ENCODE measurements at regions not wholly inside any gene's neighbourhood (a gene's known extent, or its start where the extent isn't known, plus 50 kb on each side); places are given as distances from the start of the nearest gene placed in this dataset.

DNA sequence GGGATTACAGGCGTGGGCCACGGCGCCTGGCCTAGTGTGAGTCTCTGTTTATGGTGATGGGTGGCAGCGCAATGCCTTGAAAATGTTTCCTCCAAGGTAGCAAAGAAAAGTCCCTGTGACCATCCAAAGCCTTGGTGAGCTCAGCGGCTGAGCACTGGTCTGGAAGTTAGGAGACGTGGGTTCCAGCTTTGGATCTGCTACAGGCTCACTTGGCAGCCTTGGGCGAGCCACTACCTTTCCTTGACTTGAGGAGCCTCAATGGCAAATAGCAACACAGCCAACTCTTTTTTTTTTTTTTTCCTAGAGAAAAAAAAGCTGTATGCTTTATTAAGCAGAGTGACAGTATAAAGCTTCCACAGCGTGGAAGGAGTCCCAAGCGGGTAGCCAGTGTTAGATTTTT, 61.3 kb upstream of the RASD2 start:
- Histone ChIP-seq H3K27me3 (ENCODE audit: insufficient read depth, low read depth, low read length) (no peaks in the 10 kb centered on the region), H3K9me2 (ENCODE audit: insufficient read depth, low read length) (no peaks in the 10 kb centered on the region), H3K36me3 (ENCODE audit: insufficient read depth, low read length) (no peaks in the 10 kb centered on the region), H4K20me1 (ENCODE audit: insufficient read depth) (no peaks in the 10 kb centered on the region), H3K9me3 (ENCODE audit: low read length) (no peaks in the 10 kb centered on the region), H2AFZ (ENCODE audit: low read depth, low read length) (no peak overlapping the region), H3K9ac (ENCODE audit: low read length) (no peak overlapping the region), H3K79me2 (replicated peaks; ENCODE audit: insufficient read depth, low read length) (no peaks in the 10 kb centered on the region), H3K4me2 (ENCODE audit: low read length) (no peak overlapping the region), H3K27ac (ENCODE audit: low read length) (peak overlapping the region; percentile 37), H3F3A (ENCODE audit: insufficient read depth, low read length, poor library complexity, severe bottlenecking) (no peaks in the 10 kb centered on the region), H3K4me3 (ENCODE audit: low read length) (no peak overlapping the region)
- TF ChIP-seq, protein P1, sequence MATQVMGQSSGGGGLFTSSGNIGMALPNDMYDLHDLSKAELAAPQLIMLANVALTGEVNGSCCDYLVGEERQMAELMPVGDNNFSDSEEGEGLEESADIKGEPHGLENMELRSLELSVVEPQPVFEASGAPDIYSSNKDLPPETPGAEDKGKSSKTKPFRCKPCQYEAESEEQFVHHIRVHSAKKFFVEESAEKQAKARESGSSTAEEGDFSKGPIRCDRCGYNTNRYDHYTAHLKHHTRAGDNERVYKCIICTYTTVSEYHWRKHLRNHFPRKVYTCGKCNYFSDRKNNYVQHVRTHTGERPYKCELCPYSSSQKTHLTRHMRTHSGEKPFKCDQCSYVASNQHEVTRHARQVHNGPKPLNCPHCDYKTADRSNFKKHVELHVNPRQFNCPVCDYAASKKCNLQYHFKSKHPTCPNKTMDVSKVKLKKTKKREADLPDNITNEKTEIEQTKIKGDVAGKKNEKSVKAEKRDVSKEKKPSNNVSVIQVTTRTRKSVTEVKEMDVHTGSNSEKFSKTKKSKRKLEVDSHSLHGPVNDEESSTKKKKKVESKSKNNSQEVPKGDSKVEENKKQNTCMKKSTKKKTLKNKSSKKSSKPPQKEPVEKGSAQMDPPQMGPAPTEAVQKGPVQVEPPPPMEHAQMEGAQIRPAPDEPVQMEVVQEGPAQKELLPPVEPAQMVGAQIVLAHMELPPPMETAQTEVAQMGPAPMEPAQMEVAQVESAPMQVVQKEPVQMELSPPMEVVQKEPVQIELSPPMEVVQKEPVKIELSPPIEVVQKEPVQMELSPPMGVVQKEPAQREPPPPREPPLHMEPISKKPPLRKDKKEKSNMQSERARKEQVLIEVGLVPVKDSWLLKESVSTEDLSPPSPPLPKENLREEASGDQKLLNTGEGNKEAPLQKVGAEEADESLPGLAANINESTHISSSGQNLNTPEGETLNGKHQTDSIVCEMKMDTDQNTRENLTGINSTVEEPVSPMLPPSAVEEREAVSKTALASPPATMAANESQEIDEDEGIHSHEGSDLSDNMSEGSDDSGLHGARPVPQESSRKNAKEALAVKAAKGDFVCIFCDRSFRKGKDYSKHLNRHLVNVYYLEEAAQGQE (IDR thresholded peaks at IDR 0.05; ENCODE audit: borderline replicate concordance) = no peak
- no peak for TF ChIP-seq POLR2AphosphoS5 (IDR thresholded peaks at IDR 0.05)
- no peak for TF ChIP-seq MXI1 (conservative IDR thresholded peaks at IDR 0.05; ENCODE audit: poor library complexity, severe bottlenecking)
- no peak for TF ChIP-seq EP300 (conservative IDR thresholded peaks at IDR 0.05; ENCODE audit: poor library complexity, severe bottlenecking)
- TF ChIP-seq, protein P2, sequence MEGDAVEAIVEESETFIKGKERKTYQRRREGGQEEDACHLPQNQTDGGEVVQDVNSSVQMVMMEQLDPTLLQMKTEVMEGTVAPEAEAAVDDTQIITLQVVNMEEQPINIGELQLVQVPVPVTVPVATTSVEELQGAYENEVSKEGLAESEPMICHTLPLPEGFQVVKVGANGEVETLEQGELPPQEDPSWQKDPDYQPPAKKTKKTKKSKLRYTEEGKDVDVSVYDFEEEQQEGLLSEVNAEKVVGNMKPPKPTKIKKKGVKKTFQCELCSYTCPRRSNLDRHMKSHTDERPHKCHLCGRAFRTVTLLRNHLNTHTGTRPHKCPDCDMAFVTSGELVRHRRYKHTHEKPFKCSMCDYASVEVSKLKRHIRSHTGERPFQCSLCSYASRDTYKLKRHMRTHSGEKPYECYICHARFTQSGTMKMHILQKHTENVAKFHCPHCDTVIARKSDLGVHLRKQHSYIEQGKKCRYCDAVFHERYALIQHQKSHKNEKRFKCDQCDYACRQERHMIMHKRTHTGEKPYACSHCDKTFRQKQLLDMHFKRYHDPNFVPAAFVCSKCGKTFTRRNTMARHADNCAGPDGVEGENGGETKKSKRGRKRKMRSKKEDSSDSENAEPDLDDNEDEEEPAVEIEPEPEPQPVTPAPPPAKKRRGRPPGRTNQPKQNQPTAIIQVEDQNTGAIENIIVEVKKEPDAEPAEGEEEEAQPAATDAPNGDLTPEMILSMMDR (IDR thresholded peaks at IDR 0.05; ENCODE audit: poor library complexity, severe bottlenecking) = no peak
- no peak for TF ChIP-seq RAD21 (conservative IDR thresholded peaks at IDR 0.05)

DNA sequence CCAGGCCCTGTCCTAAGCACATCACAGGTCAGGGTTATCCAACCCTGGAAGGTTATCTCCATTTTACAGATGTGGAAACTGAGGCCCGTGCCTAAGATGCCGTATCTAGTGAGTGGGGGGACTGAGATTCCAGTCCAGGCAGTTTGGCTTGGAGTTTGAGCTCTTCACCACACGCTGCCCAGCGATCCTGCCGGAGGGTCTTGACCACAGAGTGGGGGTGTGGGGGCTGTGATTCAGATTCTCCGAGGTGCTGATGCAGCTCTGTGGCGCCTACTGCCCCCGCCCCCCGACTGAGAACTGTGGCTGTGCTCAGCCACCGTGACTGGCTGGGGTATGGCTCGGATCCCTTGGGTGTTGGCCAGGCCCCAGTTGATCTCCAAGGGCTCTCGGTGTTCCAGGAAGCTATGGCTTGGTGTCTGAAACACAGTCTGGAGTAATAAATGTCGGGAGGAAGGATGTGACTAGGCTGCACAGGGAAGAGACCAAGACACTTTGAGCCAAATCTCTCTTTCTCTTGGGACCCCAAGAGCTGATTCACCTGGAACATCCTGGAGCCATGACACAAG, 60.6 kb upstream of the RASD2 start:
- no peak overlapping the region for H2AFZ ChIP-seq (ENCODE audit: low read depth, low read length)
- TF ChIP-seq RAD21 (conservative IDR thresholded peaks at IDR 0.05) (no peak), EZH2 (IDR thresholded peaks at IDR 0.05; ENCODE audit: borderline replicate concordance, insufficient read depth, low read length, poor library complexity, severe bottlenecking) (no peak), SMC3 (conservative IDR thresholded peaks at IDR 0.05; ENCODE audit: poor library complexity) (no peak), MXI1 (conservative IDR thresholded peaks at IDR 0.05; ENCODE audit: poor library complexity, severe bottlenecking) (no peak), EP300 (conservative IDR thresholded peaks at IDR 0.05; ENCODE audit: poor library complexity, severe bottlenecking) (no peak), TAF1 (IDR thresholded peaks at IDR 0.05; ENCODE audit: low read depth) (no peak), POLR2AphosphoS5 (IDR thresholded peaks at IDR 0.05) (no peak)
- TF ChIP-seq, protein P2 (IDR thresholded peaks at IDR 0.05; ENCODE audit: poor library complexity, severe bottlenecking) = no peak
- TF ChIP-seq, protein P1 (IDR thresholded peaks at IDR 0.05; ENCODE audit: borderline replicate concordance) = no peak
- no peaks in the 10 kb centered on the region for H3K36me3 ChIP-seq (ENCODE audit: insufficient read depth, low read length)
- H3K9ac ChIP-seq (ENCODE audit: low read length) = no peak overlapping the region
- no peaks in the 10 kb centered on the region for H3K9me3 ChIP-seq (ENCODE audit: low read length)
- H3K9me2 ChIP-seq (ENCODE audit: insufficient read depth, low read length) = no peaks in the 10 kb centered on the region
- H3K4me2 ChIP-seq (ENCODE audit: low read length) = no peak overlapping the region
- H3K27me3 ChIP-seq (ENCODE audit: insufficient read depth, low read depth, low read length) = no peaks in the 10 kb centered on the region
- H3K27ac ChIP-seq (ENCODE audit: low read length) = no peak overlapping the region
- H3K79me2 ChIP-seq (replicated peaks; ENCODE audit: insufficient read depth, low read length) = no peaks in the 10 kb centered on the region
- H3F3A ChIP-seq (ENCODE audit: insufficient read depth, low read length, poor library complexity, severe bottlenecking) = no peaks in the 10 kb centered on the region
- H3K4me3 ChIP-seq (ENCODE audit: low read length) = no peak overlapping the region
- H4K20me1 ChIP-seq (ENCODE audit: insufficient read depth) = no peaks in the 10 kb centered on the region

All from neural cell (in vitro differentiated cells).